BE2C (cell line): ENCODE measurements at regions not wholly inside any gene's neighbourhood (a gene's known extent, or its start where the extent isn't known, plus 50 kb on each side); places are given as distances from the start of the nearest gene placed in this dataset.

ENCODE experiments used
- DNase-seq: peaks from one replicate; pipeline ENCODE4 v3.0.0-alpha.2; 2020
- H3K27me3 ChIP-seq: fragments of 250-450 bp; sonication (Bioruptor Pico); 2 replicates; pipeline ENCODE4 v1.5.1; 2020; ENCODE audit warnings: mild to moderate bottlenecking
- H3K36me3 ChIP-seq: fragments of 250-450 bp; sonication (Bioruptor Pico); 2 replicates; pipeline ENCODE4 v1.5.1; 2020; ENCODE audit warnings: mild to moderate bottlenecking
- H3K4me1 ChIP-seq: fragments of 250-450 bp; sonication (Bioruptor Pico); 2 replicates; pipeline ENCODE4 v1.5.1; 2020
- H3K4me3 ChIP-seq: 2 replicates; pipeline ENCODE4 v1.5.1; 2011; ENCODE audit warnings: low read depth, low read length
- H3K9me3 ChIP-seq: fragments of 250-450 bp; sonication (Bioruptor Pico); 2 replicates; pipeline ENCODE4 v1.5.1; 2020
- CTCF ChIP-seq: IDR thresholded peaks from 2 replicates; pipeline ENCODE4 v1.5.1; 2012; ENCODE audit warnings: mild to moderate bottlenecking, low read depth, low read length

- Histone ChIP-seq H3K4me3 (no peak overlapping the region), H3K27me3 (no peaks in the 10 kb centered on the region), H3K4me1 (no peaks in the 10 kb centered on the region), H3K9me3 (no peaks in the 10 kb centered on the region), H3K36me3 (no peaks in the 10 kb centered on the region)
- TF ChIP-seq CTCF, result no peak
- no peak for DNase-seq
Measured at GRCh38 chr5:162384225-162384624, 316.7 kb downstream of the GABRG2 start.

- Histone ChIP-seq H3K4me3 (no peak overlapping the region), H3K27me3 (no peaks in the 10 kb centered on the region), H3K9me3 (no peaks in the 10 kb centered on the region), H3K4me1 (0 out of 2 replicates have a peak, but pooled peaks cover 4% of the 10 kb centered on the region), H3K36me3 (no peaks in the 10 kb centered on the region)
- no peak for TF ChIP-seq CTCF
- DNase-seq, result no peak
Measured at GRCh38 chr5:162391833-162392232, 324.3 kb downstream of the GABRG2 start.

GRCh38 chr5:162392336-162392735 is 324.8 kb downstream of the GABRG2 start:
- H3K9me3 ChIP-seq, result no peaks in the 10 kb centered on the region
- no peaks in the 10 kb centered on the region for H3K27me3 ChIP-seq
- DNase-seq, result no peak
- H3K4me1 ChIP-seq, result 0 out of 2 replicates have a peak, but pooled peaks cover 4% of the 10 kb centered on the region
- H3K36me3 ChIP-seq, result no peaks in the 10 kb centered on the region
- no peak for TF ChIP-seq CTCF
- no peak overlapping the region for H3K4me3 ChIP-seq

- no peak for TF ChIP-seq CTCF
- 0 out of 2 replicates have a peak, but pooled peaks cover 4% of the 10 kb centered on the region for H3K4me1 ChIP-seq
- H3K36me3 ChIP-seq, result no peaks in the 10 kb centered on the region
- no peaks in the 10 kb centered on the region for H3K27me3 ChIP-seq
- no peak for DNase-seq
- H3K9me3 ChIP-seq, result no peaks in the 10 kb centered on the region
- H3K4me3 ChIP-seq, result no peak overlapping the region
Measured at GRCh38 chr5:162393534-162393933, 326.0 kb downstream of the GABRG2 start.

- H3K4me1 ChIP-seq, result peaks cover 5% of the 10 kb centered on the region
- no peaks in the 10 kb centered on the region for H3K36me3 ChIP-seq
- no peaks in the 10 kb centered on the region for H3K27me3 ChIP-seq
- H3K9me3 ChIP-seq, result no peaks in the 10 kb centered on the region
- peak; percentile 40 for DNase-seq
- no peak overlapping the region for H3K4me3 ChIP-seq
- TF ChIP-seq CTCF, result no peak
Measured at GRCh38 chr5:162407614-162408013, 340.0 kb downstream of the GABRG2 start.

GRCh38 chr5:162410365-162410764 is 342.8 kb downstream of the GABRG2 start:
- H3K36me3 ChIP-seq, result no peaks in the 10 kb centered on the region
- no peaks in the 10 kb centered on the region for H3K9me3 ChIP-seq
- TF ChIP-seq CTCF, result no peak

More at GRCh38 chr5:162410365-162410764, 342.8 kb downstream of the GABRG2 start:
- no peak for DNase-seq
- H3K4me3 ChIP-seq, result no peak overlapping the region
- H3K4me1 ChIP-seq, result peaks cover 5% of the 10 kb centered on the region
- H3K27me3 ChIP-seq, result no peaks in the 10 kb centered on the region
